ENCODE measurements at regions not wholly inside any gene's neighbourhood (a gene's known extent, or its start where the extent isn't known, plus 50 kb on each side); places are given as distances from the start of the nearest gene placed in this dataset.

GRCh38 chr11:80414181-80415165, 973.6 kb upstream of the TENM4 start:
- FAIRE-seq, result no peak
- Histone ChIP-seq H3K4me2 (ENCODE audit: insufficient read depth, low read length) (peak overlapping the region; percentile 40), H3K4me1 (ENCODE audit: control insufficient read depth, extremely low read depth, insufficient read depth, low read length) (peaks cover 6% of the 10 kb centered on the region), H3K27me3 (ENCODE audit: control insufficient read depth in 2 of 2, insufficient read depth in 2 of 2, low read length in 2 of 2) (no peaks in the 10 kb centered on the region), H4K20me1 (replicated peaks; ENCODE audit: control insufficient read depth, extremely low read depth, insufficient read depth, low read length) (no peaks in the 10 kb centered on the region), H3K79me2 (ENCODE audit: control insufficient read depth, insufficient read depth, low read length) (no peaks in the 10 kb centered on the region), H3K4me3 (replicated peaks in 1 of 3; ENCODE audit: insufficient read depth in 1 of 3, low read depth in 1 of 3, low read length in 3 of 3) (no peak overlapping the region), H2AFZ (ENCODE audit: low read depth, low read length) (peak overlapping the region; percentile 12), H3K9ac (replicated peaks; ENCODE audit: extremely low read depth, insufficient read depth, low read length) (no peak overlapping the region), H3K9me1 (replicated peaks; ENCODE audit: control insufficient read depth, extremely low read depth, insufficient read depth, low read length) (no peaks in the 10 kb centered on the region), H3K9me3 (replicated peaks; ENCODE audit: control insufficient read depth, insufficient read depth, low read length) (no peaks in the 10 kb centered on the region), H3K27ac (ENCODE audit: insufficient read depth, low read depth, low read length) (peak overlapping the region; percentile 3), H3K36me3 (ENCODE audit: control insufficient read depth in 2 of 2, extremely low read depth in 1 of 2, insufficient read depth in 2 of 2, low read length in 2 of 2) (no peaks in the 10 kb centered on the region)
- ChIA-PET POLR2A (interaction anchor here (1.1 kb wide), 1 partner anchor 9 kb away, joined by 3 read pairs; no protein-coding TSS in a partner anchor), CTCF (interaction anchor here (1.2 kb wide), 1 partner anchor 15 kb away, joined by 3 read pairs; no protein-coding TSS in a partner anchor)
- dilution Hi-C loops (cut with MboI; ENCODE audit: extremely low pct_ligation_motif_present, low sequenced_read_pairs) (no loop called here), intact Hi-C loops (cut with micrococcal nuclease) (no loop called here)
- DNase-seq (ENCODE audit: low read depth, low spot score), result peak; percentile 74
- no TSS peak for BruUV-seq (replicated peaks)
- TF ChIP-seq, protein P1, sequence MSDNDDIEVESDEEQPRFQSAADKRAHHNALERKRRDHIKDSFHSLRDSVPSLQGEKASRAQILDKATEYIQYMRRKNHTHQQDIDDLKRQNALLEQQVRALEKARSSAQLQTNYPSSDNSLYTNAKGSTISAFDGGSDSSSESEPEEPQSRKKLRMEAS (IDR thresholded peaks at IDR 0.05; ENCODE audit: insufficient read depth, insufficient read length), result no peak
- TF ChIP-seq JUN (IDR thresholded peaks at IDR 0.05; ENCODE audit: borderline replicate concordance, insufficient read depth, insufficient read length, low read depth) (peak; percentile 57), MYC (IDR thresholded peaks at IDR 0.05; ENCODE audit: low read depth, low read length) (no peak), FOS (IDR thresholded peaks at IDR 0.05; ENCODE audit: borderline replicate concordance, insufficient read depth, low read length) (peak; percentile 31), GATA2 (IDR thresholded peaks at IDR 0.05; ENCODE audit: insufficient read depth, insufficient read length, low read depth, low read length) (peak; percentile 31), EZH2 (IDR thresholded peaks at IDR 0.05; ENCODE audit: borderline replicate concordance, low read depth, low read length, severe bottlenecking) (no peak)
